ENCODE measurements at regions not wholly inside any gene's neighbourhood (a gene's known extent, or its start where the extent isn't known, plus 50 kb on each side); places are given as distances from the start of the nearest gene placed in this dataset.

DNA sequence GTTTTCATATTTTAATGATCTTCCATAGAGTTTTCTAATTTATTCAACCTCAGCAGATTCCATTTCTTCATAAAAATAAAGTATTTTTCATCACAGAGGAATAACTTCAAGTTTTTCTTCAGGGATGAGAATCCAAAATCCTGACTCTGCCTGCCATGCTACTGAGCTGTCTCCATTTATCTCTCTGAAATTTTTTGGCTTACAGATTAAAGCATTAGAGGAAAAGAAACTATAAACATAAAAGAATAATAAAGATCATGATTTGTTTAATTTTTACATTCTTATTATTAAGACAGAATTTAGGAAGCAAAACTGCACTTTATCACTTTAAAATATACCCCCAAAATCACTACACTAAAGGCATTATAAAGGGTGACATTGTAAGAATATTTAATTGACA, 301.8 kb upstream of the NFE2L3 start:
- TF ChIP-seq, protein P1, sequence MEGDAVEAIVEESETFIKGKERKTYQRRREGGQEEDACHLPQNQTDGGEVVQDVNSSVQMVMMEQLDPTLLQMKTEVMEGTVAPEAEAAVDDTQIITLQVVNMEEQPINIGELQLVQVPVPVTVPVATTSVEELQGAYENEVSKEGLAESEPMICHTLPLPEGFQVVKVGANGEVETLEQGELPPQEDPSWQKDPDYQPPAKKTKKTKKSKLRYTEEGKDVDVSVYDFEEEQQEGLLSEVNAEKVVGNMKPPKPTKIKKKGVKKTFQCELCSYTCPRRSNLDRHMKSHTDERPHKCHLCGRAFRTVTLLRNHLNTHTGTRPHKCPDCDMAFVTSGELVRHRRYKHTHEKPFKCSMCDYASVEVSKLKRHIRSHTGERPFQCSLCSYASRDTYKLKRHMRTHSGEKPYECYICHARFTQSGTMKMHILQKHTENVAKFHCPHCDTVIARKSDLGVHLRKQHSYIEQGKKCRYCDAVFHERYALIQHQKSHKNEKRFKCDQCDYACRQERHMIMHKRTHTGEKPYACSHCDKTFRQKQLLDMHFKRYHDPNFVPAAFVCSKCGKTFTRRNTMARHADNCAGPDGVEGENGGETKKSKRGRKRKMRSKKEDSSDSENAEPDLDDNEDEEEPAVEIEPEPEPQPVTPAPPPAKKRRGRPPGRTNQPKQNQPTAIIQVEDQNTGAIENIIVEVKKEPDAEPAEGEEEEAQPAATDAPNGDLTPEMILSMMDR (IDR thresholded peaks at IDR 0.05) = no peak
- no peak for TF ChIP-seq POLR2A (IDR thresholded peaks at IDR 0.05)

All from Peyer's patch (tissue), 4 donors.